Stomach (tissue), 4 donors: ENCODE measurements at regions not wholly inside any gene's neighbourhood (a gene's known extent, or its start where the extent isn't known, plus 50 kb on each side); places are given as distances from the start of the nearest gene placed in this dataset.

Experiments
- EP300 ChIP-seq: sonication (generic); formaldehyde crosslinking; IDR thresholded peaks from one replicate; pipeline ENCODE4 v1.6.1; 2017; ENCODE audit warnings: antibody characterized with exemption
- POLR2A ChIP-seq, 4 donors: fragments of 450-650 bp; IDR thresholded peaks; one replicate each; pipeline ENCODE4 v1.6.1; 2016; ENCODE audit warnings: antibody characterized with exemption in 4 of 4, control low read depth in 2 of 4, mild to moderate bottlenecking in 1 of 4, moderate library complexity in 1 of 4
- POLR2AphosphoS5 ChIP-seq, 3 donors: sonication (generic); formaldehyde crosslinking; IDR thresholded peaks; one replicate each; pipeline ENCODE4 v1.6.1; 2016; ENCODE audit warnings: antibody characterized with exemption in 3 of 3
- TF ChIP-seq, protein P1 (sequence below), 7 experiments: fragments of 450-650 bp in 4 of 7; fragments of 200-600 bp in 3 of 7; sonication (generic) in 3 of 7; IDR thresholded peaks; one replicate each; pipeline ENCODE4 v1.5.1; 2016 to 2019; ENCODE audit warnings: antibody characterized with exemption in 7 of 7, control low read depth in 2 of 7, mild to moderate bottlenecking in 1 of 7

DNA sequence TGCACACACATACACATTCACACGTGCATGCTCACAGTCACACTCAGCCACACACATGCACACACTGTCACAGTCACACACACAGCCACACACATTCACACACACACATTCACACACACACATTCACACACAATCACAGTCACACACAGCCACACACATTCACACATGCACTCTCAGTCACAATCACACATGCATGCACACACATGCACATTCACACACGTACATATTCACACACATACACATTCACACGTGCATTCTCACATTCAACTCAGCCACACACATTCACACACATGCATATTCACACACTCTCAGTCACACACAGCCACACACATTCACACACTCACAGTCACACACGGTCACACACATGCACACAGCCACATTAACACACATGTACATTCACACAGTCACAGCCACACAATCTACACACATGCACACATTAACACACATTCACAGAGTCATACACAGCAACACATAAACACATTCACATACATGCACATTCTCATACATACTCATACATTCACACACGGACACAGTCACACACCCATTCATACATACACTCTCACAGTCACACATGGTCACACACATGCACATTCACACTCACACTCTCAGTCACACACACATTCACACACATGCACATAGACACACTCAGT lies 239.8 kb downstream of the EIPR1 start:
- TF ChIP-seq, protein P1, sequence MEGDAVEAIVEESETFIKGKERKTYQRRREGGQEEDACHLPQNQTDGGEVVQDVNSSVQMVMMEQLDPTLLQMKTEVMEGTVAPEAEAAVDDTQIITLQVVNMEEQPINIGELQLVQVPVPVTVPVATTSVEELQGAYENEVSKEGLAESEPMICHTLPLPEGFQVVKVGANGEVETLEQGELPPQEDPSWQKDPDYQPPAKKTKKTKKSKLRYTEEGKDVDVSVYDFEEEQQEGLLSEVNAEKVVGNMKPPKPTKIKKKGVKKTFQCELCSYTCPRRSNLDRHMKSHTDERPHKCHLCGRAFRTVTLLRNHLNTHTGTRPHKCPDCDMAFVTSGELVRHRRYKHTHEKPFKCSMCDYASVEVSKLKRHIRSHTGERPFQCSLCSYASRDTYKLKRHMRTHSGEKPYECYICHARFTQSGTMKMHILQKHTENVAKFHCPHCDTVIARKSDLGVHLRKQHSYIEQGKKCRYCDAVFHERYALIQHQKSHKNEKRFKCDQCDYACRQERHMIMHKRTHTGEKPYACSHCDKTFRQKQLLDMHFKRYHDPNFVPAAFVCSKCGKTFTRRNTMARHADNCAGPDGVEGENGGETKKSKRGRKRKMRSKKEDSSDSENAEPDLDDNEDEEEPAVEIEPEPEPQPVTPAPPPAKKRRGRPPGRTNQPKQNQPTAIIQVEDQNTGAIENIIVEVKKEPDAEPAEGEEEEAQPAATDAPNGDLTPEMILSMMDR (IDR thresholded peaks at IDR 0.05): no peak
- TF ChIP-seq POLR2AphosphoS5 (IDR thresholded peaks at IDR 0.05) (no peak), EP300 (no peak), POLR2A (IDR thresholded peaks at IDR 0.05) (no peak)
